Endothelial cell of umbilical vein (primary cell): ENCODE measurements at regions not wholly inside any gene's neighbourhood (a gene's known extent, or its start where the extent isn't known, plus 50 kb on each side); places are given as distances from the start of the nearest gene placed in this dataset.

ENCODE experiments used
- BruUV-seq: library from RNA; stranded (reverse); fragments of 400-500 nt; replicated peaks from 2 replicates; lab custom pipeline; 2021; lab: Mats Ljungman, UMichigan
- CTCF ChIA-PET: fragments of 300-600, 350-600 bp; sonication (Branson Sonifier 250); formaldehyde crosslinking; loops from one replicate; lab custom pipeline; 2021; ENCODE audit warnings: antibody characterized with exemption, inconsistent platforms; lab: Charles Lee
- POLR2A ChIA-PET: fragments of 300-600, 350-600 bp; sonication (Branson Sonifier 250); formaldehyde crosslinking; loops from one replicate; lab custom pipeline; 2021; ENCODE audit warnings: antibody characterized with exemption, inconsistent platforms; lab: Charles Lee
- DNase-seq: peaks from one replicate; pipeline ENCODE4 v3.0.0-alpha.2; 2011; ENCODE audit warnings: low read depth, low spot score
- FAIRE-seq: peaks from 2 replicates; lab custom pipeline; 2011; peaks lifted over from hg19 to GRCh38; lab: Jason Lieb, UNC
- H2AFZ ChIP-seq: 2 replicates; pipeline ENCODE4 v1.6.0; 2012; ENCODE audit warnings: low read depth, low read length, control low read depth, inconsistent platforms
- H3K27ac ChIP-seq: 2 replicates; pipeline ENCODE4 v1.5.1; 2011; ENCODE audit warnings: low read depth, mild to moderate bottlenecking, control low read depth, low read length, moderate library complexity; ENCODE audit not compliant: insufficient read depth
- H3K27me3 ChIP-seq, 2 experiments: 2 replicates each; pipeline versions ENCODE4 v1.6.0 to v1.6.1; 2011; ENCODE audit warnings: low read length in 2 of 2, mixed read lengths in 1 of 2; ENCODE audit not compliant: control insufficient read depth in 2 of 2, insufficient read depth in 2 of 2
- H3K36me3 ChIP-seq, 2 experiments: 2 replicates in 1 of 2; 3 replicates in 1 of 2; pipeline ENCODE4 v1.5.1; 2011; ENCODE audit warnings: low read length in 2 of 2, mild to moderate bottlenecking in 1 of 2, moderate library complexity in 1 of 2; ENCODE audit not compliant: control insufficient read depth in 2 of 2, insufficient read depth in 2 of 2; ENCODE audit errors: extremely low read depth in 1 of 2
- H3K4me1 ChIP-seq: 3 replicates; pipeline ENCODE4 v1.5.1; 2011; ENCODE audit warnings: mild to moderate bottlenecking, low read length; ENCODE audit not compliant: control insufficient read depth, insufficient read depth; ENCODE audit errors: extremely low read depth
- H3K4me2 ChIP-seq: 2 replicates; pipeline ENCODE4 v1.6.1; 2011; ENCODE audit warnings: low read length, control low read depth, mixed read lengths; ENCODE audit not compliant: insufficient read depth
- H3K4me3 ChIP-seq, 3 experiments: fragments of 200-600 bp in 1 of 3; sonication (generic), shearing (Covaris generic) in 1 of 3; replicated peaks in 1 of 3; 2 replicates each; pipeline ENCODE4 v1.5.1; 2011 to 2016; ENCODE audit warnings: control low read depth in 3 of 3, low read length in 3 of 3, mild to moderate bottlenecking in 2 of 3, inconsistent platforms in 1 of 3, low read depth in 1 of 3, moderate library complexity in 1 of 3; ENCODE audit not compliant: insufficient read depth in 1 of 3
- H3K79me2 ChIP-seq: 2 replicates; pipeline ENCODE4 v1.6.0; 2012; ENCODE audit warnings: low read length, inconsistent platforms; ENCODE audit not compliant: control insufficient read depth, insufficient read depth
- H3K9ac ChIP-seq: replicated peaks from 2 replicates; pipeline ENCODE3; 2011; ENCODE audit warnings: low read length, control low read depth; ENCODE audit not compliant: insufficient read depth; ENCODE audit errors: extremely low read depth
- H3K9me1 ChIP-seq: replicated peaks from 3 replicates; pipeline ENCODE4 v1.6.0; 2011; ENCODE audit warnings: mild to moderate bottlenecking, low read length; ENCODE audit not compliant: control insufficient read depth, insufficient read depth; ENCODE audit errors: extremely low read depth
- H3K9me3 ChIP-seq: replicated peaks from 2 replicates; pipeline ENCODE4 v1.5.1; 2012; ENCODE audit warnings: low read length, inconsistent platforms; ENCODE audit not compliant: control insufficient read depth, insufficient read depth
- H4K20me1 ChIP-seq: replicated peaks from 2 replicates; pipeline ENCODE3; 2011; ENCODE audit warnings: mild to moderate bottlenecking, low read length; ENCODE audit not compliant: control insufficient read depth, insufficient read depth; ENCODE audit errors: extremely low read depth
- EZH2 ChIP-seq: IDR thresholded peaks from 2 replicates; pipeline ENCODE4 v1.6.1; 2012; ENCODE audit warnings: borderline replicate concordance, low read depth, mild to moderate bottlenecking, moderate library complexity, low read length, inconsistent platforms; ENCODE audit not compliant: severe bottlenecking
- FOS ChIP-seq: IDR thresholded peaks from 2 replicates; pipeline ENCODE4 v1.6.1; 2011; ENCODE audit warnings: mild to moderate bottlenecking, low read length, moderate library complexity, borderline replicate concordance; ENCODE audit not compliant: insufficient read depth
- GATA2 ChIP-seq: IDR thresholded peaks from 2 replicates; pipeline ENCODE4 v1.7.0; 2011; ENCODE audit warnings: low read depth, mild to moderate bottlenecking, moderate library complexity, mixed read lengths, low read length; ENCODE audit not compliant: insufficient read length, insufficient read depth
- JUN ChIP-seq: IDR thresholded peaks from 2 replicates; pipeline ENCODE4 v1.6.1; 2011; ENCODE audit warnings: borderline replicate concordance, low read depth; ENCODE audit not compliant: insufficient read length, insufficient read depth
- MAX ChIP-seq: IDR thresholded peaks from 2 replicates; pipeline ENCODE4 v1.6.1; 2011; ENCODE audit not compliant: insufficient read depth, insufficient read length
- MYC ChIP-seq: IDR thresholded peaks from one replicate; pipeline ENCODE4 v1.6.1; 2011; ENCODE audit warnings: mild to moderate bottlenecking, low read depth, low read length
- POLR2A ChIP-seq: IDR thresholded peaks from 2 replicates; pipeline ENCODE4 v1.6.1; 2012; ENCODE audit warnings: low read depth, mild to moderate bottlenecking, control low read depth, low read length
- POLR2AphosphoS5 ChIP-seq: IDR thresholded peaks from 2 replicates; pipeline ENCODE4 v1.6.1; 2012; ENCODE audit warnings: low read depth, mild to moderate bottlenecking, control low read depth, low read length, moderate library complexity; ENCODE audit not compliant: insufficient read depth
- dilution Hi-C: fragments of 300-500 bp; cut with MboI; formaldehyde crosslinking; loops from one replicate; pipeline ENCODE4 v1.15.0; 2019; ENCODE audit warnings: low sequenced_read_pairs; ENCODE audit not compliant: extremely low pct_ligation_motif_present
- intact Hi-C: fragments of 100-400 bp; cut with micrococcal nuclease; formaldehyde crosslinking; loops from one replicate; pipeline ENCODE4 v1.10.0; 2022
- TF ChIP-seq, protein P1 (sequence below), 2 donors: IDR thresholded peaks; 1 replicate in 1 of 2; 2 replicates in 1 of 2; pipeline ENCODE4 v1.5.1; 2011; ENCODE audit warnings: low read length in 2 of 2, mild to moderate bottlenecking in 2 of 2, moderate library complexity in 2 of 2, control low read depth in 1 of 2, inconsistent platforms in 1 of 2, low read depth in 1 of 2; ENCODE audit not compliant: insufficient read depth in 1 of 2; ENCODE audit errors: extremely low read depth in 1 of 2

- H3K9me3 ChIP-seq = no peaks in the 10 kb centered on the region
- H3K4me3 ChIP-seq = no peak overlapping the region
- no peak overlapping the region for H3K27ac ChIP-seq
- no peaks in the 10 kb centered on the region for H3K79me2 ChIP-seq
- H3K9ac ChIP-seq = no peak overlapping the region
- ChIA-PET POLR2A (no interaction called here), CTCF (interaction anchor here (1.0 kb wide), 1 partner anchor 62 kb away, joined by 3 read pairs; no protein-coding TSS in a partner anchor)
- H3K36me3 ChIP-seq = no peaks in the 10 kb centered on the region
- dilution Hi-C loops = no loop called here
- H4K20me1 ChIP-seq = no peaks in the 10 kb centered on the region
- TF ChIP-seq POLR2A (no peak), POLR2AphosphoS5 (no peak), FOS (no peak), JUN (no peak), EZH2 (no peak), MAX (no peak), GATA2 (no peak), MYC (no peak)
- TF ChIP-seq, protein P1, sequence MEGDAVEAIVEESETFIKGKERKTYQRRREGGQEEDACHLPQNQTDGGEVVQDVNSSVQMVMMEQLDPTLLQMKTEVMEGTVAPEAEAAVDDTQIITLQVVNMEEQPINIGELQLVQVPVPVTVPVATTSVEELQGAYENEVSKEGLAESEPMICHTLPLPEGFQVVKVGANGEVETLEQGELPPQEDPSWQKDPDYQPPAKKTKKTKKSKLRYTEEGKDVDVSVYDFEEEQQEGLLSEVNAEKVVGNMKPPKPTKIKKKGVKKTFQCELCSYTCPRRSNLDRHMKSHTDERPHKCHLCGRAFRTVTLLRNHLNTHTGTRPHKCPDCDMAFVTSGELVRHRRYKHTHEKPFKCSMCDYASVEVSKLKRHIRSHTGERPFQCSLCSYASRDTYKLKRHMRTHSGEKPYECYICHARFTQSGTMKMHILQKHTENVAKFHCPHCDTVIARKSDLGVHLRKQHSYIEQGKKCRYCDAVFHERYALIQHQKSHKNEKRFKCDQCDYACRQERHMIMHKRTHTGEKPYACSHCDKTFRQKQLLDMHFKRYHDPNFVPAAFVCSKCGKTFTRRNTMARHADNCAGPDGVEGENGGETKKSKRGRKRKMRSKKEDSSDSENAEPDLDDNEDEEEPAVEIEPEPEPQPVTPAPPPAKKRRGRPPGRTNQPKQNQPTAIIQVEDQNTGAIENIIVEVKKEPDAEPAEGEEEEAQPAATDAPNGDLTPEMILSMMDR (IDR thresholded peaks at IDR 0.05; ENCODE audit: extremely low read depth in 1 of 2, insufficient read depth in 1 of 2, low read depth in 1 of 2, low read length in 2 of 2) = no peak
- no peaks in the 10 kb centered on the region for H3K9me1 ChIP-seq
- no peaks in the 10 kb centered on the region for H3K4me1 ChIP-seq
- DNase-seq (no peak), FAIRE-seq (no peak)
- no peak overlapping the region for H3K4me2 ChIP-seq
- no peak overlapping the region for H2AFZ ChIP-seq
- intact Hi-C loops = no loop called here
- H3K27me3 ChIP-seq = no peaks in the 10 kb centered on the region
- no TSS peak for BruUV-seq
Observed at GRCh38 chr9:89743573-89744254, 138.9 kb downstream of the GADD45G start.
